Keratinocyte (primary cell): ENCODE measurements at regions not wholly inside any gene's neighbourhood (a gene's known extent, or its start where the extent isn't known, plus 50 kb on each side); places are given as distances from the start of the nearest gene placed in this dataset.
"Not testable (repeated sequence)": the region's sequence is repeated elsewhere in the genome, so short reads cannot be mapped to it uniquely, and the experiment has no call there.

Experiments
- DNase-seq: peaks from one replicate; pipeline ENCODE4 v3.0.0-alpha.2; 2011; ENCODE audit warnings: low read depth, missing footprints, low spot score
- FAIRE-seq: peaks from 2 replicates; lab custom pipeline; 2011; peaks lifted over from hg19 to GRCh38; lab: Jason Lieb, UNC
- H2AFZ ChIP-seq: 2 replicates; pipeline ENCODE4 v1.6.0; 2012; ENCODE audit warnings: low read length, control low read depth, inconsistent platforms; ENCODE audit not compliant: control insufficient read depth
- H3K27ac ChIP-seq: 2 replicates; pipeline ENCODE4 v1.5.1; 2011; ENCODE audit warnings: low read length; ENCODE audit not compliant: control insufficient read depth, insufficient read depth
- H3K27me3 ChIP-seq: 3 replicates; pipeline ENCODE4 v1.6.0; 2011; ENCODE audit warnings: low read length; ENCODE audit not compliant: control insufficient read depth, insufficient read depth; ENCODE audit errors: extremely low read depth
- H3K36me3 ChIP-seq, 2 experiments: 2 replicates in 1 of 2; 3 replicates in 1 of 2; pipeline ENCODE4 v1.5.1; 2011; ENCODE audit warnings: low read length in 2 of 2, mild to moderate bottlenecking in 1 of 2; ENCODE audit not compliant: control insufficient read depth in 2 of 2, insufficient read depth in 2 of 2; ENCODE audit errors: extremely low read depth in 1 of 2
- H3K4me1 ChIP-seq: 3 replicates; pipeline ENCODE4 v1.5.1; 2011; ENCODE audit warnings: low read length; ENCODE audit not compliant: control insufficient read depth, insufficient read depth; ENCODE audit errors: extremely low read depth
- H3K4me2 ChIP-seq: 3 replicates; pipeline ENCODE4 v1.6.0; 2011; ENCODE audit warnings: low read depth, low read length; ENCODE audit not compliant: control insufficient read depth, insufficient read depth; ENCODE audit errors: extremely low read depth
- H3K4me3 ChIP-seq, 3 experiments: fragments of 200-600 bp in 1 of 3; sonication (generic) in 1 of 3; 2 replicates in 2 of 3; 3 replicates in 1 of 3; pipeline ENCODE4 v1.5.1; 2011 to 2016; ENCODE audit warnings: low read length in 3 of 3, mild to moderate bottlenecking in 3 of 3, control low read depth in 2 of 3, inconsistent platforms in 1 of 3, low read depth in 1 of 3, mixed read lengths in 1 of 3, mixed run types in 1 of 3, moderate library complexity in 1 of 3; ENCODE audit not compliant: control insufficient read depth in 2 of 3, insufficient read depth in 2 of 3; ENCODE audit errors: extremely low read depth in 1 of 3
- H3K79me2 ChIP-seq: 2 replicates; pipeline ENCODE4 v1.6.0; 2012; ENCODE audit warnings: low read length; ENCODE audit not compliant: control insufficient read depth, insufficient read depth
- H3K9ac ChIP-seq: 3 replicates; pipeline ENCODE4 v1.6.0; 2011; ENCODE audit warnings: low read length; ENCODE audit not compliant: control insufficient read depth, insufficient read depth; ENCODE audit errors: extremely low read depth
- H3K9me1 ChIP-seq: 3 replicates; pipeline ENCODE4 v1.6.0; 2011; ENCODE audit warnings: low read length; ENCODE audit not compliant: control insufficient read depth, insufficient read depth; ENCODE audit errors: extremely low read depth
- H3K9me3 ChIP-seq: 2 replicates; pipeline ENCODE4 v1.5.1; 2012; ENCODE audit warnings: low read depth, low read length; ENCODE audit not compliant: control insufficient read depth
- H4K20me1 ChIP-seq: 3 replicates; pipeline ENCODE4 v1.6.0; 2011; ENCODE audit warnings: low read length; ENCODE audit not compliant: control insufficient read depth, insufficient read depth; ENCODE audit errors: extremely low read depth
- EZH2 ChIP-seq: IDR thresholded peaks from one replicate; pipeline ENCODE4 v1.6.1; 2012; ENCODE audit warnings: inconsistent platforms, mild to moderate bottlenecking, low read length, moderate library complexity
- dilution Hi-C: fragments of 300-500 bp; cut with MboI; formaldehyde crosslinking; loops from one replicate; pipeline ENCODE4 v1.7.0; 2020; ENCODE audit warnings: low sequenced_read_pairs; ENCODE audit not compliant: extremely low pct_ligation_motif_present
- TF ChIP-seq, protein P1 (sequence below), 3 experiments: IDR thresholded peaks in 1 of 3; conservative IDR thresholded peaks in 1 of 3; optimal IDR thresholded peaks in 1 of 3; 2 replicates in 2 of 3; 3 replicates in 1 of 3; pipeline versions ENCODE3 to v1.5.1; 2011; ENCODE audit warnings: low read length in 3 of 3, mild to moderate bottlenecking in 3 of 3, moderate library complexity in 2 of 3, control low read depth in 1 of 3, inconsistent platforms in 1 of 3; ENCODE audit not compliant: insufficient read depth in 2 of 3; ENCODE audit errors: extremely low read depth in 1 of 3

DNA sequence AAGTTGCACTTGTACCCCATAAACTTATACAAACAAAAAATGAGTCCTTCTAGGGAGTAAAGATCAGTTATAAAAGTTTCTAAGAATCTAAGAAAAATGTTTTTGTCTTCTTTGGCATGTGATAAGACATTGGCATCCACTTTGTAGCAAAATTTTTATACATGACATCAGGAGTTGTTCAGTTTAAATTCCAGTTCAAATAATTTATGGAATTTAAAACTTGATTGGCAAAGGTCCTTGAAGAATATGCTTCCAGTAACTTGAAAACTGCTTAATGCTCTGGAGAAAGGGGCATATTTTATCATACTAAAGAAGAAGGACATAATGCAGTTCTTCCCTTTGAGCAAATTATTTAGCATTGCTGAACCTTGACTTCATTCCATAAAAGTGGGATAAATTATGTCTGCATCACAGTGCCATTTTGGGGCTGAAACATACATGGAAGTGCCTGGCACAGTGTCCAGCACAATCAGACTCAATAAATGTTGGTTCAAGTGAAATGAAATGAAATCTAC, 163.3 kb upstream of the IL15 start:
- no peak overlapping the region for H2AFZ ChIP-seq
- FAIRE-seq (no peak), DNase-seq (no peak)
- no peaks in the 10 kb centered on the region for H3K79me2 ChIP-seq
- no peaks in the 10 kb centered on the region for H3K4me1 ChIP-seq
- no peaks in the 10 kb centered on the region for H3K27me3 ChIP-seq
- no peaks in the 10 kb centered on the region for H4K20me1 ChIP-seq
- no peak overlapping the region for H3K9ac ChIP-seq
- no peak overlapping the region for H3K27ac ChIP-seq
- dilution Hi-C loops = no loop called here
- no peaks in the 10 kb centered on the region for H3K9me1 ChIP-seq
- H3K4me3 ChIP-seq = no peak overlapping the region
- no peaks in the 10 kb centered on the region for H3K9me3 ChIP-seq
- no peak overlapping the region for H3K4me2 ChIP-seq
- no peak for TF ChIP-seq EZH2
- H3K36me3 ChIP-seq = no peaks in the 10 kb centered on the region

DNA sequence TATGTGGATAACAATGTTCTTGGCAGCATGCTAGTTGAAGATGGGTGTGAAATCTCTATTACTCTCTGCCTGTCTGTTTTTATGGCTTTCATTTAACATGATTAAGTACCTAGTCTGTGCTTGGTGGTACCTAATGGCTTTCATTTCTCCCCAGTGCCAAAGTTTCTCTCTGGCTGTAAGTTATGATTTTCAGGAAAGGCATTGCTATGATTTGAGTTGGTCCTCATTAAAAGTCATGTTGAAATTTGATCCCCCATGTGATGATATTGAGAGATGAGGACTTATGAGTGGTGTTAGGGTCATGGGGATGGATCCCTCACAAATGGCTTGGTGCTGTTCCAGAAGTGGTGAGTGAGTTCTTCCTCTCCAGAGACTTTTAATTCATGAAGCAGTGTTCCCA, 162.4 kb upstream of the IL15 start:
- no peak overlapping the region for H2AFZ ChIP-seq
- no peak overlapping the region for H3K27ac ChIP-seq
- FAIRE-seq (no peak), DNase-seq (no peak)
- TF ChIP-seq, protein P1, sequence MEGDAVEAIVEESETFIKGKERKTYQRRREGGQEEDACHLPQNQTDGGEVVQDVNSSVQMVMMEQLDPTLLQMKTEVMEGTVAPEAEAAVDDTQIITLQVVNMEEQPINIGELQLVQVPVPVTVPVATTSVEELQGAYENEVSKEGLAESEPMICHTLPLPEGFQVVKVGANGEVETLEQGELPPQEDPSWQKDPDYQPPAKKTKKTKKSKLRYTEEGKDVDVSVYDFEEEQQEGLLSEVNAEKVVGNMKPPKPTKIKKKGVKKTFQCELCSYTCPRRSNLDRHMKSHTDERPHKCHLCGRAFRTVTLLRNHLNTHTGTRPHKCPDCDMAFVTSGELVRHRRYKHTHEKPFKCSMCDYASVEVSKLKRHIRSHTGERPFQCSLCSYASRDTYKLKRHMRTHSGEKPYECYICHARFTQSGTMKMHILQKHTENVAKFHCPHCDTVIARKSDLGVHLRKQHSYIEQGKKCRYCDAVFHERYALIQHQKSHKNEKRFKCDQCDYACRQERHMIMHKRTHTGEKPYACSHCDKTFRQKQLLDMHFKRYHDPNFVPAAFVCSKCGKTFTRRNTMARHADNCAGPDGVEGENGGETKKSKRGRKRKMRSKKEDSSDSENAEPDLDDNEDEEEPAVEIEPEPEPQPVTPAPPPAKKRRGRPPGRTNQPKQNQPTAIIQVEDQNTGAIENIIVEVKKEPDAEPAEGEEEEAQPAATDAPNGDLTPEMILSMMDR (optimal IDR thresholded peaks at IDR 0.05 in 1 of 3, IDR thresholded peaks at IDR 0.05 in 1 of 3, conservative IDR thresholded peaks at IDR 0.05 in 1 of 3; ENCODE audit: extremely low read depth in 1 of 3, insufficient read depth in 2 of 3, low read length in 3 of 3) = no peak
- TF ChIP-seq EZH2 = no peak
- H4K20me1 ChIP-seq = no peaks in the 10 kb centered on the region
- H3K27me3 ChIP-seq = no peaks in the 10 kb centered on the region
- H3K36me3 ChIP-seq = no peaks in the 10 kb centered on the region
- no peak overlapping the region for H3K4me3 ChIP-seq
- no peaks in the 10 kb centered on the region for H3K79me2 ChIP-seq
- H3K4me2 ChIP-seq = no peak overlapping the region
- H3K9me3 ChIP-seq = no peaks in the 10 kb centered on the region
- H3K9ac ChIP-seq = no peak overlapping the region
- no peaks in the 10 kb centered on the region for H3K4me1 ChIP-seq
- no peaks in the 10 kb centered on the region for H3K9me1 ChIP-seq
- dilution Hi-C loops = no loop called here

DNA sequence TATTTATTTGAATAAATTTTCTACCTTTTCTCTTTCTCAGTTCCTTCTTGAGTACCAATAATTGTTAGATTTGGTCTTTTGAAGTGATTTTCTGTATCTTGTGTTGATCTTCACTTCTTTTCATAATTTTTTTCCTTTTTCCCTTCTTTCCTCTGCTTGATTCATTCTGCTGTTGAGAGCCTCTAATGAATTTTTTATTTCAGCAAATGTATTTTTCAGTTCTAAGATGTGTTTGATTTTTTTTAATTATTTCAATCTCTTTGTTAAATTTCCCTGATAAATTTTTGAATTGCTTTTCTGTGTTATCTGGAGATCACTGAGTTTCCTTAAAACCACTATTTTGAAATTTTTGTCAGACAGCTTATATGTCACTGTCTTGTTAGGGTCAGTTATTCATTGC, 155.4 kb upstream of the IL15 start:
- H3K79me2 ChIP-seq = no peaks in the 10 kb centered on the region
- H3K27ac ChIP-seq = no peak overlapping the region
- FAIRE-seq = no peak
- no peak for DNase-seq
- H4K20me1 ChIP-seq = no peaks in the 10 kb centered on the region
- dilution Hi-C loops = no loop called here
- H3K4me2 ChIP-seq = no peak overlapping the region
- H2AFZ ChIP-seq = no peak overlapping the region
- H3K4me3 ChIP-seq = no peak overlapping the region
- H3K9ac ChIP-seq = no peak overlapping the region
- no peaks in the 10 kb centered on the region for H3K9me3 ChIP-seq
- TF ChIP-seq EZH2 = no peak
- TF ChIP-seq, protein P1 (optimal IDR thresholded peaks at IDR 0.05 in 1 of 3, IDR thresholded peaks at IDR 0.05 in 1 of 3, conservative IDR thresholded peaks at IDR 0.05 in 1 of 3; ENCODE audit: extremely low read depth in 1 of 3, insufficient read depth in 2 of 3, low read length in 3 of 3) = no peak
- no peaks in the 10 kb centered on the region for H3K4me1 ChIP-seq
- no peaks in the 10 kb centered on the region for H3K36me3 ChIP-seq
- H3K9me1 ChIP-seq = no peaks in the 10 kb centered on the region
- H3K27me3 ChIP-seq = no peaks in the 10 kb centered on the region

- H4K20me1 ChIP-seq, H2AFZ ChIP-seq, DNase-seq, H3K9me3 ChIP-seq, H3K9ac ChIP-seq, H3K4me1 ChIP-seq, H3K27ac ChIP-seq, H3K36me3 ChIP-seq, dilution Hi-C loops, H3K9me1 ChIP-seq, H3K4me3 ChIP-seq, FAIRE-seq, H3K79me2 ChIP-seq, H3K4me2 ChIP-seq, H3K27me3 ChIP-seq: not testable (repeated sequence)
Observed at GRCh38 chr4:141484298-141484697, 152.1 kb upstream of the IL15 start.
